ENCODE measurements at regions not wholly inside any gene's neighbourhood (a gene's known extent, or its start where the extent isn't known, plus 50 kb on each side); places are given as distances from the start of the nearest gene placed in this dataset.

GRCh38 chr6:125528621-125529041, 220.8 kb upstream of the HEY2 start:
- no peaks in the 10 kb centered on the region for H3K9me1 ChIP-seq (replicated peaks; ENCODE audit: control insufficient read depth, extremely low read depth, insufficient read depth, low read length)
- H3K27me3 ChIP-seq (ENCODE audit: control insufficient read depth in 2 of 2, insufficient read depth in 2 of 2, low read length in 2 of 2) = peaks cover 7 to 27% of the 10 kb centered on the region in 2 experiments
- no peak overlapping the region for H3K4me3 ChIP-seq (replicated peaks in 1 of 3; ENCODE audit: insufficient read depth in 1 of 3, low read depth in 1 of 3, low read length in 3 of 3)
- no peak for DNase-seq (ENCODE audit: low read depth, low spot score)
- H3K27ac ChIP-seq (ENCODE audit: insufficient read depth, low read depth, low read length) = no peak overlapping the region
- H3K4me1 ChIP-seq (ENCODE audit: control insufficient read depth, extremely low read depth, insufficient read depth, low read length) = peaks cover 3% of the 10 kb centered on the region
- POLR2A ChIA-PET = no interaction called here
- no peaks in the 10 kb centered on the region for H3K9me3 ChIP-seq (replicated peaks; ENCODE audit: control insufficient read depth, insufficient read depth, low read length)
- no peaks in the 10 kb centered on the region for H3K36me3 ChIP-seq (ENCODE audit: control insufficient read depth in 2 of 2, extremely low read depth in 1 of 2, insufficient read depth in 2 of 2, low read length in 2 of 2)
- dilution Hi-C loops (cut with MboI; ENCODE audit: extremely low pct_ligation_motif_present, low sequenced_read_pairs) (no loop called here), intact Hi-C loops (cut with micrococcal nuclease) (no loop called here)
- TF ChIP-seq CTCF (IDR thresholded peaks at IDR 0.05; ENCODE audit: extremely low read depth in 1 of 2, insufficient read depth in 1 of 2, low read depth in 1 of 2, low read length in 2 of 2) = no peak
- no peak for TF ChIP-seq GATA2 (IDR thresholded peaks at IDR 0.05; ENCODE audit: insufficient read depth, insufficient read length, low read depth, low read length)
- no peak for TF ChIP-seq FOS (IDR thresholded peaks at IDR 0.05; ENCODE audit: borderline replicate concordance, insufficient read depth, low read length)
- TF ChIP-seq JUN (IDR thresholded peaks at IDR 0.05; ENCODE audit: borderline replicate concordance, insufficient read depth, insufficient read length, low read depth) = no peak
- TF ChIP-seq POLR2A (IDR thresholded peaks at IDR 0.05; ENCODE audit: low read depth, low read length) = no peak
- TF ChIP-seq MYC (IDR thresholded peaks at IDR 0.05; ENCODE audit: low read depth, low read length) = no peak
- TF ChIP-seq POLR2AphosphoS5 (IDR thresholded peaks at IDR 0.05; ENCODE audit: insufficient read depth, low read depth, low read length) = no peak
- no peak for TF ChIP-seq MAX (IDR thresholded peaks at IDR 0.05; ENCODE audit: insufficient read depth, insufficient read length)
- no peak for TF ChIP-seq EZH2 (IDR thresholded peaks at IDR 0.05; ENCODE audit: borderline replicate concordance, low read depth, low read length, severe bottlenecking)
- no peak overlapping the region for H2AFZ ChIP-seq (ENCODE audit: low read depth, low read length)
- FAIRE-seq = no peak
- no TSS peak for BruUV-seq (replicated peaks)
- H3K79me2 ChIP-seq (ENCODE audit: control insufficient read depth, insufficient read depth, low read length) = no peaks in the 10 kb centered on the region
- H3K9ac ChIP-seq (replicated peaks; ENCODE audit: extremely low read depth, insufficient read depth, low read length) = no peak overlapping the region
- CTCF ChIA-PET = no interaction called here
- H3K4me2 ChIP-seq (ENCODE audit: insufficient read depth, low read length) = no peak overlapping the region
- H4K20me1 ChIP-seq (replicated peaks; ENCODE audit: control insufficient read depth, extremely low read depth, insufficient read depth, low read length) = no peaks in the 10 kb centered on the region

All from endothelial cell of umbilical vein (primary cell).